Breast epithelium (tissue), 3 donors: ENCODE measurements at regions not wholly inside any gene's neighbourhood (a gene's known extent, or its start where the extent isn't known, plus 50 kb on each side); places are given as distances from the start of the nearest gene placed in this dataset.

Experiments
- POLR2A ChIP-seq: fragments of 450-650 bp; IDR thresholded peaks from one replicate; pipeline ENCODE4 v1.6.1; 2016; ENCODE audit warnings: antibody characterized with exemption, mild to moderate bottlenecking, moderate library complexity
- POLR2AphosphoS5 ChIP-seq, 3 donors: sonication (generic); formaldehyde crosslinking; IDR thresholded peaks; one replicate each; pipeline ENCODE4 v1.6.1; 2017; ENCODE audit warnings: antibody characterized with exemption in 3 of 3

- TF ChIP-seq POLR2A: no peak
- no peak for TF ChIP-seq POLR2AphosphoS5 (IDR thresholded peaks at IDR 0.05)
These were observed 649.6 kb downstream of the TNS3 start for GRCh38 chr7:46932306-46932675.
